ENCODE measurements at regions not wholly inside any gene's neighbourhood (a gene's known extent, or its start where the extent isn't known, plus 50 kb on each side); places are given as distances from the start of the nearest gene placed in this dataset.

DNA sequence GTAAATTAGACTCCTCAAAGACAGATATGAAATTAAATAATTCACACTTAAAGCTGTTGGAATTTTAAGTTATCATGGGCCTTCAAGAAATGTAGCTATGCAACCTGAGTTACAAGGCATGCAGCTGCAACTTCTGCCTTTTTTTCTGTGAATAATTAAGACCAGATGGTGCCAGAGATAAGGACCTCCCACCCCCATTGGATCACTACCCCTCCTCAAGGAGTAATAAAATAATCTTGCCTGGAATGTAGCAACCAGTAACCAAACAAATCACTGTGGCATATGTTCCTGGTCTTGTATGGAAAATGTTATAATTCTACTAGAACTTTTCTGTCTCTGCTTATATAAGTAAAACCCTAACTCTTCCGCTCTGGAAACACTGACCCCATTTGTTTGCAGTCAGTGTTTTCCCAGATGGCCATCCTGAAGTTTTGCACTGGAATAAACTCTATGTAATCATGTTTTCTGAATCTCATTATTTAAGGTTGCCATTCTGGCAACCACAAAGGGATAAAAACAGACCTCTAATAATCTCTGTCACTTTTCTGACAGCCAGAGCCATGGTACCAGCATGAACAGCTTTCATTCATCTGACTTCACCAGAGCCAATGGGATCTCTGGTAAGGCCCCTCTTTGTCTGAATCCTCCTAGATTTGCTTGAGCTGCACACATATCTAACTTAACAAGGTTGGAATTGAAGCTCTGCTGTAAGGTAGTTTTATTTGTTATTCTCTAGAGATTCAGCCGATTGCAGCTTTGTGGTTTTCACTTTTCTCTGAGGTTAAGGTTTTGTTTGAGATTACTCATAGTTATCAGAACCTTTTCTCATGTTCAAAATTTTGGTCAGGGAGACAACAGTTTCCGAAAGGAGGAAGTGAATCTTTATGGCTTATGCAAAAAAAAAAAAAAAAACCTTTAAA, 274.6 kb downstream of the NAF1 start:
- no peak overlapping the region for H3K4me3 ChIP-seq
- intact Hi-C loops (cut with DNase I): no loop called here
- no peak overlapping the region for H3K27ac ChIP-seq
- H3K36me3 ChIP-seq (ENCODE audit: insufficient read depth in 1 of 2, low read depth in 1 of 2): no peaks in the 10 kb centered on the region
- TF ChIP-seq, protein P1, sequence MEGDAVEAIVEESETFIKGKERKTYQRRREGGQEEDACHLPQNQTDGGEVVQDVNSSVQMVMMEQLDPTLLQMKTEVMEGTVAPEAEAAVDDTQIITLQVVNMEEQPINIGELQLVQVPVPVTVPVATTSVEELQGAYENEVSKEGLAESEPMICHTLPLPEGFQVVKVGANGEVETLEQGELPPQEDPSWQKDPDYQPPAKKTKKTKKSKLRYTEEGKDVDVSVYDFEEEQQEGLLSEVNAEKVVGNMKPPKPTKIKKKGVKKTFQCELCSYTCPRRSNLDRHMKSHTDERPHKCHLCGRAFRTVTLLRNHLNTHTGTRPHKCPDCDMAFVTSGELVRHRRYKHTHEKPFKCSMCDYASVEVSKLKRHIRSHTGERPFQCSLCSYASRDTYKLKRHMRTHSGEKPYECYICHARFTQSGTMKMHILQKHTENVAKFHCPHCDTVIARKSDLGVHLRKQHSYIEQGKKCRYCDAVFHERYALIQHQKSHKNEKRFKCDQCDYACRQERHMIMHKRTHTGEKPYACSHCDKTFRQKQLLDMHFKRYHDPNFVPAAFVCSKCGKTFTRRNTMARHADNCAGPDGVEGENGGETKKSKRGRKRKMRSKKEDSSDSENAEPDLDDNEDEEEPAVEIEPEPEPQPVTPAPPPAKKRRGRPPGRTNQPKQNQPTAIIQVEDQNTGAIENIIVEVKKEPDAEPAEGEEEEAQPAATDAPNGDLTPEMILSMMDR (IDR thresholded peaks at IDR 0.05): no peak
- 49 to 62% (median 57%) methylated on average over 3 of the region's 3 CpGs for WGBS, 3 donors
- no peaks in the 10 kb centered on the region for H3K4me1 ChIP-seq
- H3K27me3 ChIP-seq (ENCODE audit: insufficient read depth in 3 of 3, low read length in 2 of 3): no peaks in the 10 kb centered on the region
- no peaks in the 10 kb centered on the region for H3K9me3 ChIP-seq
- ATAC-seq: no peak
- no peak for DNase-seq

DNA sequence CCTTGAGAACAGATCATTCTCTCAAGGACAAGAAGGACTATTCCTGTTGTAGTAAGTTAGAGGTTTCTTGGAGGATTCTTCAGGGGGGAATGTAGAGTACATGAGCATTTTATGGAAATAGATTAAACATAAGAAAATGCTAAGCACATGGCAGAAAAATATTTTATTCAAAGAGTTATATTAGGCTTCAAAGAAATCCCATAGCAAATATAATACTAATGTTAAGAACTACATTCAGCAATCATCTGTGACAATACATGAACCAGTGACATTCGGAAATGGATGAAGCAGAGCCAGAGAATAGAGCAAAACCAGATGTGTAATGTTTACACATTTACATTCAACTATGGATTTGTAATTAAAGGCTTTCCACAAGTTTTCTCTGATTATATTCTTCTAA, 288.6 kb downstream of the NAF1 start:
- Histone ChIP-seq H3K4me1 (no peaks in the 10 kb centered on the region), H3K9me3 (no peaks in the 10 kb centered on the region), H3K27ac (no peak overlapping the region), H3K4me3 (no peak overlapping the region), H3K27me3 (ENCODE audit: insufficient read depth in 3 of 3, low read length in 2 of 3) (no peaks in the 10 kb centered on the region), H3K36me3 (ENCODE audit: insufficient read depth in 1 of 2, low read depth in 1 of 2) (no peaks in the 10 kb centered on the region)
- DNase-seq (no peak), ATAC-seq (no peak)
- 77 to 90% (median 86%) methylated on average over 1 of the region's 1 CpG for WGBS, 3 donors
- intact Hi-C loops (cut with DNase I): no loop called here
- TF ChIP-seq, protein P1 (IDR thresholded peaks at IDR 0.05): no peak

DNA sequence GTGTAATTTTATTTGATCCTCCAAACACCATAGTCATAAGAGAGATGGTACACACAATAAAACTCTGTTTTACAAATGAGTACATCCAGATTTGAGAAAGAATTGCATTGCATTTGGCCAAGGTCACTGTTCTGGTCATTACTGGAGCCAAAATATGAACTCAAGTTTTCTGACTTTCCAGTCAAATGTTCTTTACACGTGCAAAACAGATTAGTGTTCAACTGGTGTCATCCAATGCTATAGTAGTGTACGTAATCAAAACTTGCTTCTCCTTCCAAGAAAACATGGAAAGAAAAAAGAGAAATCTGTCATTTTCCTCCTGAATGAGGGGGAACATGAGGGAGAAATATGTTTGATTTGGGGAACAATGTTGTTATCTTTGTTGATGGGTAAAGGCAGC, 291.9 kb downstream of the NAF1 start:
- Histone ChIP-seq H3K27ac (no peak overlapping the region), H3K27me3 (ENCODE audit: insufficient read depth in 3 of 3, low read length in 2 of 3) (no peaks in the 10 kb centered on the region), H3K4me3 (no peak overlapping the region), H3K9me3 (peaks cover 2% of the 10 kb centered on the region), H3K36me3 (ENCODE audit: insufficient read depth in 1 of 2, low read depth in 1 of 2) (no peaks in the 10 kb centered on the region), H3K4me1 (no peaks in the 10 kb centered on the region)
- no peak for ATAC-seq
- 63 to 76% (median 67%) methylated on average over 2 of the region's 2 CpGs for WGBS, 3 donors
- TF ChIP-seq, protein P1 (IDR thresholded peaks at IDR 0.05): no peak
- intact Hi-C loops (cut with DNase I): no loop called here
- DNase-seq: no peak

DNA sequence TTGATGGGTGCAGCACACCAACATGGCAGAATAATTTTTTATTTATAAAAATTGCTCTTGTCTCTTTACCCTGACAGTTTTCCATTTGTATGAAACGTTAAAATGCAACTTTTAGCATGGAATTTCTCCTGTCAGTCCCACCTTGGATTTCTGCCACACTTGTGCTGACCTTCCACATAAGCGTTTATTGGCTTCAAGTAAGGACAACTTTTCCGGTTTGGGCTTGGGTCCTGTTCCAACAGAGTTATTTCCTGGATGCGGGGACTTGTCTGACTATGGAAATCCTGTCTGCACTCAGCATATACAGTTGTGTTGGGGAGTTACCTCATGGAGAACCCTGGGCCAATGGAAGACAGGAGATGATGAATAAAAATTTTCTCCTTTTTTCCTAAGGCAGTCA, 294.7 kb downstream of the NAF1 start:
- TF ChIP-seq, protein P1 (IDR thresholded peaks at IDR 0.05): no peak
- Histone ChIP-seq H3K9me3 (peaks cover 4% of the 10 kb centered on the region), H3K4me3 (no peak overlapping the region), H3K4me1 (no peaks in the 10 kb centered on the region), H3K27ac (no peak overlapping the region), H3K27me3 (ENCODE audit: insufficient read depth in 3 of 3, low read length in 2 of 3) (no peaks in the 10 kb centered on the region), H3K36me3 (ENCODE audit: insufficient read depth in 1 of 2, low read depth in 1 of 2) (no peaks in the 10 kb centered on the region)
- intact Hi-C loops (cut with DNase I): no loop called here
- WGBS, 3 donors: 54 to 62% (median 59%) methylated on average over 4 of the region's 4 CpGs
- DNase-seq (no peak), ATAC-seq (no peak)

DNA sequence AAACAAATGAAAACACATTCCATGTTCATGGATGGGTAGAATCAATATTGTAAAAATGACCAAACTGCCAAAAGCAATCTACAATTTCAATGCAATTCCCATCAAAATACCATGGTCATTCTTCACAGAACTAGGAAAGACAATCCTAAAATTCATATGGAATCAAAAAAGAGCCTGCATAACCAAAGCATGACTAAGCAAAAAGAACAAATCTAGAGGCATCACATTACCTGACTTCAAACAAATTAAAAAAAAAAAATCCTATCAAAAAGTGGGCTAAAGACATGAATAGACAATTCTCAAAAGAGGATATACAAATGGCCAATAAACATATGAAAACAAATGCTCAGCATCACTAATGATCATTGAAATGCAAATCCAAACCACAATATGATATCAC, 297.5 kb downstream of the NAF1 start:
- DNase-seq (no peak), ATAC-seq (no peak)
- Histone ChIP-seq H3K27ac (no peak overlapping the region), H3K27me3 (ENCODE audit: insufficient read depth in 3 of 3, low read length in 2 of 3) (no peaks in the 10 kb centered on the region), H3K36me3 (ENCODE audit: insufficient read depth in 1 of 2, low read depth in 1 of 2) (no peaks in the 10 kb centered on the region), H3K4me1 (no peaks in the 10 kb centered on the region), H3K4me3 (no peak overlapping the region), H3K9me3 (peaks cover 4% of the 10 kb centered on the region)
- TF ChIP-seq, protein P1 (IDR thresholded peaks at IDR 0.05): no peak
- intact Hi-C loops (cut with DNase I): no loop called here
